GM21717 (cell line): ENCODE measurements at regions not wholly inside any gene's neighbourhood (a gene's known extent, or its start where the extent isn't known, plus 50 kb on each side); places are given as distances from the start of the nearest gene placed in this dataset.
A peak's percentile ranks its signal among the peaks of the same experiment; 100 is the strongest.
"Not testable (repeated sequence)": the region's sequence is repeated elsewhere in the genome, so short reads cannot be mapped to it uniquely, and the experiment has no call there.

Source experiments
- ATAC-seq: cut with Tn5 transposase; IDR thresholded peaks from one replicate; pipeline ENCODE4 v1.9.1; 2021; ENCODE audit warnings: mild to moderate bottlenecking, moderate library complexity; ENCODE audit not compliant: unreplicated experiment

DNA sequence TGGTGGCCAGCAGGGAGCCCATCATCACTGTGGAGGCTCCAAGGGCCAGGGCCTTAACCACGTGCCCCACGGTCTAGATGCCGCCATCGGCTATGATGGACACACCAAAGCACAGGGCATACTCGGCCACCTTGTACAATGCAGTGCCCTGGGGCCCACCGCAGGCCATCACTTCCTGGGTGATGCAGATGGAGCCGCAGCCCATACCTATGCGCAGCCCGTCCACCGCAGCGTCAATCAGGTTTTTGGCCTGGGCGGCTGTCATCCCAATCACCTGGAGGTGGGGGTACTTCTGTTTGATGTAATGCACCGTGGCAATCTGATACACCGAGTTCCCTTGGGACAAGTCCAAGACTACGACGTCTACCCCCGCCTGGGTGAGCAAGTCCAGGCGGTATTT lies 153.3 kb upstream of the ZSWIM2 start:
- no peak for ATAC-seq

DNA sequence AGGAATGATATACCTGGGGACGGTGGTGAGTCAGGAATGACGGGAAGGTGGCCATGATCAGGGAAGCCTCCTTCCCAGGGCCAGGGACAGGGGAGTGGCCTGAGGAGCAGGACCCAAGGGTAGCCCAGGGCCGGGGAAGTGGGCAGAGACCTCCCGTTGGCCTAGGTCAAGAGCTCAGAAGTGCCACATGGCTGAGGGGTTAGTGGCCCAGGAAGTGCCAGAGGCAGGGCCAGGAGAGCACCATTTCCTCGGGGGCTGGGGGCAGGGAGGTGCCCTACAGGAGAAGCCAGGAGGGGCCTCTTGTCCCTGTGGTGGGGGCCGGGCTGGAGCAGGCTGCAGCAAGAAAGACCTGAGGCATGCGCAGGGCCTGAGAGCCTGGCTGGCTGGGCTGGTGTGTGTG lies 152.3 kb upstream of the ZSWIM2 start:
- no peak for ATAC-seq

DNA sequence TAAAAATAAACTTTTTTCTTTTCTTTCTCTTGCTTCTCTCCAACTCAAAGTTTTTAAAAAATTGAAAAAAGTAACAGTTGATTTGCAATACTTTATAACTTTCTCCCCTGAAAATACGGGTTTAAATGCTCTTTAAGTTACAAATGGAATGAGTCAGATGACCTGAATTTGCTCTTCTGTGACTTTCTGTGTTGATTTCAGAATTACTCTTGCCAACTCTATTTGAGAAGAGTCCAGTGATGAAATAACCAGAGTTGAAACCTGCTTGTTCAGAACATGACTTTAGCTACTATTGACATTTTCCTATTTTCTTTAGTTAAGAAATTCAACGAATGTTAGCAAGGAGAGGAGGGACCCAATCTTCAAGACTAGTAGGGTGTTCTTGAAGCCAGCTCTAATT lies 146.1 kb upstream of the ZSWIM2 start:
- no peak for ATAC-seq

DNA sequence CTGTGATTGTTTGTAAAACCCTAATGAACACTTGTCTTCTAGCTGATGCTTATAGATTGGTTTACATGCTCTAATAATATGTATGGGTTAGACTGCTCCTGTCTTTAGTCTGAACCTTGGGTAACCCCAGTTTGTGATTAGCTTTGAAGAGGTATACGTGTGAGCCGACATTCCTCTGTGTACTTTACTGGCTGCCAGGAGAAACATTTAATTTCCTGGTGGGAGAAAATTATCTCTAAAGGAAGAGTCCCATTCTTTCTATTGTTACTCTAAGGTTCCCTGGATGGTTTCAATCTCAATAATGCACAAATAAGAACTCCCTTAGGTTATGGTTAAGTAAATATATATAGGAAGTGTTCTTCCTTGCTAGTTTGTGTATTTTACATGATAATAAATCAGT lies 143.6 kb upstream of the ZSWIM2 start:
- no peak for ATAC-seq

DNA sequence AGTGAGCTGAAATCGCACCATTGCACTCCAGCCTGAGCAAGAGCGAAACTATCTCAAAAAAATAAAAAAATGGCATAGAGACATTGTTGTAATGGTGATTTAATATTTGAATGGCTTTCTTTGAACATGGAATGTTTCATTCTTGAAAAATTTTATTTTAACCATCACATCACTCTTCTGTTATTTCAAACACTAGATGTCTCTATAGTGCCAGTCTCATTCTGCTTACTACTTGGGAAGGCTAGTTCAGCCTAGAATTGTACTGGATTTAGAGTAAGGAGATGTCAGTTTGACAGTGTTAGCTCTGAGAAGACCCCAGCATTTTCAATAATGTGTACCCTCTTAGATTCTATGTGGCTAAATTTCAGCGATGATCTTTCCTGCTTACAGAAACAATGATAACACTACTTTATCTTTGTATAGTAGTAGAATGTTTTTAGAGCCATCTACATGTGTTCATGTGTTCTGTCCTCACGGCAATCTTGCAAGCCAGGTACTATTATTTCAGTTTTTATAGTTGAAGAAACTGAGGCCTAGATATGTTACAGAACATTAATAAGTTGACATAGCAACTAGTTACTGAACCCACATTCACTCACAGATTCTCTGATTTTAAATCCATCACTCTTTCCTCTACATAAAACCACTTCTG lies 142.9 kb upstream of the ZSWIM2 start:
- ATAC-seq = no peak

DNA sequence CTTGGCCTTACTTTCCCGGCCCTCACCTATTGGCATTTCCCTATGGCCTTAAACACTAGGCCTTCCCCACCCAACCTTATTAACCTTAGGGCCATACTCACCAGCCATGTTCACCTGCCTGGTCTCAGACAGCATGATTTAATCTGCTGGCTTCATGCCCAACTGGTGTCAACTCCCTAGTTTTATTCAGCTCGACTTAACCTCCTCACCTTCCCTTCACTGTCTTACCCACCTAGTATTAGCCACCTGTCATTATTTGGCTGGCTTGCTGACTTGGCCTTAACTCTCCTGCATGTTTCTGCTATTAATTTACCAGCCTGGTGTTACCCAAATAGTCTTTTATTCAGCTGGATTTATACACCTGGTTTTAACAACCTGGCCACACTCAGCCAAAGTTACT lies 136.0 kb upstream of the ZSWIM2 start:
- ATAC-seq = no peak

DNA sequence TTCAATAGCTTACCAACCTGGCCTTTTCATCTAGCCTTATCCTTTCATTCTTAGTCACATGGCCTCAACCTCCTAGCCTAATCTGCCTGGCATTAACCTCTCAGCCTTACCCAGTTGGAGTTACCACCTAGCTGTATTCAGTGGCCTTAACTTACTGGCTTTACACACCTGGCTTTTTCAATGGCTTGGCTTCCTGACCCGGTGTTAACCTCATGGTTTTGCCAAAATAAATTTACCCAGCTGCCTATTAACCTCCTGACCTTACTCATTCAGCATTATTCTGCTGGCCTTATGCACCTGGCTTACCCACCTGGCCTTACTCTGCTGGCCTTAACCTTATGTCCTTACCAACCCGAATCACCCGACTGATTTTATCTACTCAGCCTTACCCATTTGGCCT lies 135.5 kb upstream of the ZSWIM2 start:
- no peak for ATAC-seq

DNA sequence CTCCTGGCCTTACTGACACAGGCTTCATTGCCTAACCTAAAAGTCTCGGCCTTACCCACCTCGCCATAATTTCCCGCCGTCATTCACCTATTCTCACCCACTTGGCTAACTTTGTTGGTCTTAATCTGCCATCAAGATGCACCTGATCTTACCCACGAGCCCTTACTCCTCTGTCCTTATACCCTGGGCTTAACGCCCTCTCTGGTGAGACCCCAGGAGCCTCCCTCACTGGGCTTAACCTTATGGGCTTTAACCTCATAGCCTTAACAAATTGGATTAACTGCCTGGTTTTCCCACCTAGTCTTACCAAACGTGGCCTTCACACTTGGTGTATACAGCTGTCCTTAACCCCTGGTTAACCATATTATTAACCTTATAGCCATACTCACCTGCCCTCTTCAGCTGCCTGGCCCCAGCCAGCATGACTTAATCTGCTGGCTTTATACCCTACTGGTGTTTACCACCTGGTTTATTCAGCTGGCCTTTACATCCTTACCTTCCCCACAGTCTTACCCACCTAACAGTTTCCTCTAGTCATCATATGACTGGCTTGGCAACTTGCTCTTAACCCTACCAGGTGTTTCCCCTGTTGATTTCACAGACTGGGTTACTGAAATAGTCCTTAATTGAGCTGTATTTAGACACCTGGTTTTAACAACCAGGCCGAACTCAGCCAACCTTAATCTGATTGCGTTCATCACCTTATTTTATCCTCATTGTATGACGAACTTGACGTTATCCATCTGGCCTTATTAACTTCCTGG lies 132.0 kb upstream of the ZSWIM2 start:
- no peak for ATAC-seq

DNA sequence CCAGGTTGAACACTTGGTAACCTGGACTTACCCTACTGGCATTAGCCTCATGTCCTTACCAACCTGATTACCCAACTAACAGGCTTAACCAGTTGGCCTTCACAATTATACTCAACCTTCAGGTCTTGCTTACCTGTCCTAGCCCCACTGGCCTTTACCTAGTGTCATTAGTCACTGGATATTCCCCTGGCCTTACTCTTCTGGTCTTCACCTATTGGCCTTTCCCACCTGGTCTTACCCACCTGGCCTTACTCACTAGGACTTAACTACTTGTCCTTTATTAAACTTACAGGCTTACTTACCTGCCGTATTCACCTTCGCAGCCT lies 131.1 kb upstream of the ZSWIM2 start:
- no peak for ATAC-seq

DNA sequence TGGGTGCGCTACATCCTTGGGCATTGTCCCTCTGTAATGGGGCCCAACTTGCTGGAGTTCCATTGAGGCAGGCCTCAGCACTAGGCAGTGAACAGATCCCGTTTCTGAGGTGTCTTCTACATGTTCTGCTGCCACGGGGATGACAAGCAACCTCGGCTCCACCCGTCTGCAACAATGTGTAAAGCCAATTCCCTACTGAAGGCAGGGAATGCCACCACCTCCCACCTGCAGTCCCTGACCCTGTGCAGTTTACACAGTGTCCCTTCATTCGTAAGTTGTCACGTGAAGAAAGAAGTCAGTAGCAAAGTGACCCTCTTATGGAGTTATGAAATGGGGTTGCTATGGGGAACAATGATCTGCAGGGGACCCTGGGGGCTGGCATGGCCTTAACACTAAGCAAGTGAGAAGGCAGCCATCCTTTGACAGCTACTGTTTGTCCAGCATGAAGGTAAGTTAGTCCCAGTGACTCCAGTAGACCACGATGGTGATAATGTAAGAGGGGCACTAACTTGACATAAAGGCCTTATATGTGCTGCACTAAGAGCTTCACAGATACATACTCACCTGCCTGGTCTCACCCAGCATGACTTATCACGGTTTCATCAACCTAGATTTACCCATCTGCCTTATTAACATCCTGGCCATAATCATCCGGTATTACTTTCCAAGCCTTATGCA lies 130.6 kb upstream of the ZSWIM2 start:
- ATAC-seq = no peak

DNA sequence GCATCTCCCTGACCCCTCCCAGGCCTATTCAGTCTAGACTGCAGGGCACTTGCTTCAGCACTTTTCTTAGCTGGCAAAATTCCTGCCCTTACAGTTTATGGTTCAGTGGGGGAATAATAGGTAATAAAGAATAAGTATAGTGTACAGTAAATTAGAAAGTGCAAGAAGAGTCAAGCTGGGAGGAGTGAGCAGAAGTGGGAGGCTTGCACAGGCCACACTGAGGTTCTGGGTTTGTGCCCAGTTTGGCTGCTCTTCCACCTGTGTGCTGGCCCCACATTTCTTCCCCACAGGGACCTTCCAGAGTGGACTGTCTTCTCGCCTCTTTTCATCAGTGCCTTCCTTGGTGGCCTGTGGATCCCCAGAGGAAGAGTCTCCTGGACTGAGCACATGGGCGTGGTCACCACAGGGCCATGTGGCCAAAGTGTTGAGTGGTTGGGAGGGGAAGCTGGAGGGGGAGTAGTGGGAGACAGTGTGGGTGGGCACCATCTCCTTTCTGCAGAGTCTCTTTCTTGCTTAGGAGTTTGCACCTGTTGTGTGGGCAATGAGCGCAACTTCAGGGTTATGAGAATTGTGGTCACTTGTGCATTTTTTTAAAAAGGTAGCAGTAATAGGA lies 128.6 kb upstream of the ZSWIM2 start:
- ATAC-seq = no peak

DNA sequence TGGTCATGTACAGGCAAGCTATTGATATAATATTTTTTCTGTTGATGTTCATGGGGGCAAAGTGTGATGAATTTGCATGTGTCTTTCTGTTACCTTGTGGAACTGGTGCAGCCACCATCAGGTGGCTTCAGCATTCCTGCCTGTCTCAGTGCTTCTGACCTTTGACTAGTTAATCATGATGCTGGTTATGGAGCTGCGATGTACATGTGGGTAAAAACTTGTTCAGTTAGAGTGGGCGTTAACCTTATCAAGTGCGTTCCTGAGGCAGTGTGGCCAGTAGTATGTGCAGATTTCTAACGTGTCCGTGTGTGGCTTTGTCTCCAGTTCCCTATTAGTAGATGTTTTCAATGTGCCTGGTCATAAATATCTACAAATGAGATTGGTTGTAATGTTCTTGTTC lies 127.4 kb upstream of the ZSWIM2 start:
- no peak for ATAC-seq

DNA sequence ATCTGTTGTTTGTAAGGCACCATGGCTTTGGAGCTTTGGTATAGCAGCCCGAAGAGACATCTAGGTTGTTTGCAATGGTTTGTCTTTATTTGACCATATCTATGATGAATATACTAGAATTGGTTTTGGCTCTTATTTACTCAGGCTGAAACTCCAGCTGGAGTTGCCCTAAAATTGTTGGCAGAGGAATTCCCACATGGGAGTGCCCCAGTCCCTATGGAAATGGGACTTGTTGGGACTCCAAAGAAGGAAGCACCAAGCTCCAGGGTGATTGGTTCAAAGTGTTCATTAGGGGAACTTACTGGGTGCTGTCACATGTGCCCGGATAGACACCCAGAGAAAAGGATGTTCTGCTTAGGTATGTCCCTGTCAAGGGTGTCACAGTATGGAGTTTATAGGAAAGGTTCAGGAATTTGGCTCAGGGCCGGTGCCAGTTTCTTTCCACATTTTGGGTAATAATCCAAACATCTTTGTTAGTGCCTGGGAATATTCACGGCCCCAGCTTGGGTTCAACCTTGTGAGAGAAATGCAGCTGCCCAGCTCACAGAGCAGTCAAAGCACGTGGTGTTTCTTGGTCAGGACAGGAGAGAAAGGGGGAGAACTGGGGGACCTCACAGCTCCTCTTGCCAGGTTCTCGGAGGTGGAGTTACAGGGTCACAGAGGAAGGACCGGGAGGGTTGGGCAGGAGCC lies 123.5 kb upstream of the ZSWIM2 start:
- no peak for ATAC-seq

DNA sequence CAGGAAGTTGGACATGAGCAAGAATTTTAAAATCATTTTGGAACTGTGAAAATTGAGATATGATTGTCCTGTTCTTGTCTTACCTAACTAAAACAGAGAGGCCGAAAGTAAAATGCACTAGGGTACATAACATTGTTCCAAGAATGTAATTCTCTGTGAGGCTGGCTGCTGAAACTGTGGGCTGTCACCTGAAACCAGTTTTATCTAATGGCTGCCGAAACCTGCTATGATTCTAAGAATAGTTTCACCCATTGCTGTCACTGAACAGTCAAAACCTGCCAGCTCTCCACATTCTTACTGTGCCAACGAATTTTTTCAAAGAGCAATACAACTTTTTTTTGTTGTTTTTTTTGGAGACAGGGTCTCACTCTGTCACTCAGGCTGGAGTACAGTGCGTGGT lies 119.3 kb upstream of the ZSWIM2 start:
- ATAC-seq = peak; percentile 96

DNA sequence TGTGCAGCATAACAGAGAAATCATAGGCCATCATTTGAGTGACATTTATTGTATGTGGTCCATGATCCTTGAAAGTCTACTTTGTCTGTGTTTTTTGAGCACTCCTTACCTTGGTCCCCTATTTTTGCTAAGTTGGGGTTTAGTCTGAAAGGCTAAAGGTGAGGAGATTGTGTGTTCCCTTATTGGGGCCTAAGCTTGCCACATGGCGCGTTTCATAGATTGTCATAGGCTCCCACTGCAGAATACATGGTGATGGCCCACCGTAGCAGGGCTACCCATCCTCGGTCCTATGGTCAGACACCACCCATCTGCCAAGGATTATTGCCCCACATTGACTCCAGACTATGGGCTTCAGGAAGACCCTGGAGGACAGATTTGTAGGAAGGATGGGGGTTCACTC lies 117.0 kb upstream of the ZSWIM2 start:
- ATAC-seq = no peak

DNA sequence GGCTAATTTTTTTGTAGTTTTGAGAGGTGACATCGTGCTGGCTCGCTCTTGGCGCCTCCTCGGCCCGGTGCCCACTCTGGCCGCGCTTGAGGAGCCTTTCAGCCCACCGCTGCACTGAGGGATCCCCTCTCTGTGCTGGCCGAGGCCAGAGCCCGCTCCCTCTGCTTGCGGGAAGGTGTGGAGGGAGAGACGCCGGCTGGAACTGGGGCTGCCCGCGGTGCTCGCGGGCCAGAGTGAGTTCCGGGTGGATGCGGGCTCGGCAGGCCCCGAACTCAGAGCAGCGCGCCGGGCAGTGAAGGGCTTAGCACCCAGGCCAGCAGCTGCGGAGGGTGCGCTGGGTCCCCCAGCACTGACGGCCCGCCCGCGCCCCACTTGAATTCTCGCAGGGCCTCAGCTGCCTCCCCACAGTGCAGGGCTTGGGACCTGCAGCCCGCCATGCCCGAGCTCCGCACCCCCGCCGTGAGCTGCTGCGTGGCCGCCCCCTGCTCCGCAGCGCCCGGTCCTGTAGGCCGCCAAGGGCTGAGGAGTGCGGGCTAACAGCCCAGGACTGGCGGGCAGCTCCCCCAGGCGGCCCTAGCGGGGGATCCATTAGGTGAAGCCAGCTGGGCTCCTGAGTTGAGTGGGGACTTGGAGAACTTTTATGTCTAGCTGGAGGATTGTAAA lies 113.2 kb upstream of the ZSWIM2 start:
- no peak for ATAC-seq

DNA sequence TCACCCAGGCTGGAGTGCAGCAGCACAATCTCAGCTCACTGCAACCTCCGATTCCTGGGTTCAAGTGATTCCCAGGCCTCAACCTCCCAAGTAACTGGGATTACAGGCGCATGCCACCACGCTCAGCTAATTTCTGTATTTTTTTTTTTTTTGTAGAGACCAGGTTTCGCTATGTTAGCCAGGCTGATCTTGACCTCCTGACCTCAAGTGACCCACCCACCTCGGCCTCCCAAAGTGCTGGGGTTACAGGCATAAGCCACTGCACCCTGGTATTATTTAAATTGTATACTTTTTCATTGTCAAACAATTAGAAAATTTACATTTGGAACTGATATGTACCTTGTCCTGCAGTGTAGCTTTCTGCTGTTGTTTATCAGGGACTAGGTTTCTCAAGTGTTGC lies 111.3 kb upstream of the ZSWIM2 start:
- ATAC-seq = not testable (repeated sequence)

DNA sequence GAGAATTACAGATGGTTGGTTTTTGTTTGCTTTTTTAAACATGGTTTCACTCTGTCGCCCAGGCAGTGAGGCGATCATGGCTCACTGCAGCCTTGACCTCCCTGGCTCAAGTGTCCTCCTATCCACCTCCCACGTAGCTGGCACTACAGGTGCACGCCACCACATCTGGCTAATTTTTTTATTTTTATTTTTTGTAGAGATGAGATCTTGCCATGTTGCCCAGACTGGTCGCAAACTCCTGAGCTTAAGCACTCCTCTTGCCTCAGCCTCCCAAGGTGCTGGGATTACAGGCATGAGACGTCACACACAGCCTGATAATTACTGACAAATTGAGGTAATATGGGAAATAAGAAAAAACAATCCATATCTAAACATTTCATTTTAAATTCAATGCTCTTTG lies 110.5 kb upstream of the ZSWIM2 start:
- ATAC-seq = no peak

DNA sequence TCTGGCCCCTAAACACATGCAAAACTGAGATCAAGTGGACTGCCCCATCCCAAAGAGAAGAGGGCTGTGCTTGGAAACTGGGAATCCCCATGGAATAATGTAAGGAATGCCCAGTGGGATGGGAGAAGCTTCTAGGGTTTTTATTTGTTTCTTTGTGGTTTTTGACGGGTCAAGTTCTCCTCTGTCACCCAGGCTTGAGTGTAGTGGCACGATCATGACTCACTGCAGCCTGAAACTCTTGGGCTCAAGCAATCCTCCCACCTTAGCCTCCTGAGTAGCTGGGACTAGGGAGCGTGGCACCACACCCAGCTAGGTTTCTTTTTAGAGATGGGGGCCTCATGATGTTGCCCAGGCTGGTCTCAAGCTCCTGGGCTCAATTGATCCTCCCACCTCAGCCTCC lies 101.7 kb upstream of the ZSWIM2 start:
- no peak for ATAC-seq

DNA sequence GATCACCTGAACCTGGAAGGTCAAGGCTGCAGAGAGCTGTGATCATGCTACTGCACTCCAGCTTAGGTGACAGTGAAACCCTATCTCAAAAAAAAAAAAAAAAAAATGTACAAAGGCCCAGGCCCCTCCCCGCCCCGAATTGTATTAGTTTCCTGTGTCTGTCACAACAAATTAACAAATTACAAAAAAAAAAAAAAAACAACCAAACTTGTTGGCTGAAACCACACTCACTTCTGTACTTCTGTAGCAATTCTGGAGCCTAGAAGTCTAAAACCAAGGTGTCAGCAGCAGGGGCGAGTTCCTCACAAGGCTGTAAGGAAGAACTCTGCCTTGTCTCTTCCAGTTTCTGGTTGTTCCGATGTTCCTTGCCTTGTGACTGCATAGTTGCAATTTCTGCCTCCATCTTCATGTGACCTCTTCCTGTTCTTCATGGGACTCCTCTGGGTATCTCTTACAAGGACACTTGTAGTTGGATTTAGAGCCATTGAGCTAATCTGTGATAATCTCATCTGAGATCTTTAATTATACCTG lies 100.8 kb upstream of the ZSWIM2 start:
- ATAC-seq = no peak

DNA sequence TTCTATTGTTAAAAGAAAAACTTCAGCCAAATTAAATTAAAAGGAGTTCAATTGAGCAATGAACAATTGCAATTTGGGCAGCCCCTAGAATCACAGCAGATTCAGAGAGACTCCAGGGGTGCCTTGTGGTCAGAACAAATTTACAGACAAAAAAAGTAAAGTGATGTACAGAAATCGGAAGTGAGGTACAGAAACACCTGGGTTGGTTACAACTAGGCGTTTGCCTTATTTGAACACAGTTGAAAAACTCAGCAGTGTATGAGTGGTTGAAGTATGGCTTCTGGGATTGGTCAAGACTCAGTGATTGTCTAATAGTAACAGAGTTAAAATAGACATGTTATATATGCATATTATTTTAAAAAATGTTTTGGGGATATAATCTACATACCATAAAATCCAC lies 98.5 kb upstream of the ZSWIM2 start:
- no peak for ATAC-seq
